PC-9 (cell line): ENCODE measurements at regions not wholly inside any gene's neighbourhood (a gene's known extent, or its start where the extent isn't known, plus 50 kb on each side); places are given as distances from the start of the nearest gene placed in this dataset.

ENCODE experiments used
- BruUV-seq: library from RNA; stranded (reverse); fragments of 400-500 nt; replicated peaks from 2 replicates; lab custom pipeline; 2021; lab: Mats Ljungman, UMichigan
- CTCF ChIA-PET: fragments of 300-600 bp; sonication (Branson Sonifier 250); formaldehyde crosslinking; loops from one replicate; lab custom pipeline; 2022; ENCODE audit warnings: antibody characterized with exemption; lab: Charles Lee
- POLR2A ChIA-PET: fragments of 300-600 bp; sonication (Branson Sonifier 250); formaldehyde crosslinking; loops from one replicate; lab custom pipeline; 2022; ENCODE audit warnings: antibody characterized with exemption; ENCODE audit not compliant: unreplicated experiment; lab: Charles Lee
- DNase-seq, 2 experiments: peaks; one replicate each; pipeline versions ENCODE4 v3.0.0 to v3.0.0-alpha.2; 2015 to 2022; ENCODE audit warnings: mixed read lengths in 1 of 2
- H2AFZ ChIP-seq: fragments of 200-600 bp; sonication (generic); 2 replicates; pipeline ENCODE4 v1.8.1; 2017; ENCODE audit warnings: antibody characterized with exemption
- H3F3A ChIP-seq: fragments of 200-600 bp; sonication (generic); 2 replicates; pipeline ENCODE4 v1.8.1; 2017; ENCODE audit warnings: antibody characterized with exemption, mild to moderate bottlenecking, low read depth; ENCODE audit not compliant: insufficient read depth
- H3K27ac ChIP-seq: fragments of 200-600 bp; sonication (generic); 2 replicates; pipeline ENCODE4 v1.6.1; 2016; ENCODE audit warnings: mixed run types
- H3K27me3 ChIP-seq: fragments of 200-600 bp; sonication (generic); 2 replicates; pipeline ENCODE4 v1.6.1; 2016; ENCODE audit warnings: low read depth, mixed run types; ENCODE audit not compliant: insufficient read depth
- H3K36me3 ChIP-seq: fragments of 200-600 bp; sonication (generic); 2 replicates; pipeline ENCODE4 v1.6.1; 2016; ENCODE audit warnings: low read depth, mixed run types
- H3K4me1 ChIP-seq: fragments of 200-600 bp; sonication (generic); replicated peaks from 2 replicates; pipeline ENCODE4 v1.6.1; 2016; ENCODE audit warnings: mixed run types; ENCODE audit not compliant: insufficient read depth
- H3K4me2 ChIP-seq: fragments of 200-600 bp; sonication (generic); 2 replicates; pipeline ENCODE4 v1.6.1; 2017; ENCODE audit warnings: mixed run types
- H3K4me3 ChIP-seq: fragments of 200-600 bp; sonication (generic); 2 replicates; pipeline ENCODE4 v1.6.1; 2016; ENCODE audit warnings: mixed run types
- H3K79me2 ChIP-seq: fragments of 200-600 bp; sonication (generic); 2 replicates; pipeline ENCODE4 v1.6.1; 2017; ENCODE audit warnings: low read depth, mixed run types
- H3K9me2 ChIP-seq: fragments of 200-600 bp; sonication (generic); 2 replicates; pipeline ENCODE4 v1.8.1; 2017; ENCODE audit warnings: mild to moderate bottlenecking; ENCODE audit not compliant: insufficient read depth
- H3K9me3 ChIP-seq: fragments of 200-600 bp; sonication (generic); 2 replicates; pipeline ENCODE4 v1.8.1; 2016; ENCODE audit warnings: low read depth; ENCODE audit not compliant: insufficient read depth
- H4K20me1 ChIP-seq: fragments of 200-600 bp; sonication (generic); 2 replicates; pipeline ENCODE4 v1.8.1; 2017; ENCODE audit not compliant: insufficient read depth
- EZH2 ChIP-seq: fragments of 200-600 bp; sonication (generic); IDR thresholded peaks from 2 replicates; pipeline ENCODE4 v1.8.0; 2017; ENCODE audit warnings: antibody characterized with exemption, low read depth
- intact Hi-C: fragments of 100-400 bp; cut with micrococcal nuclease; formaldehyde crosslinking; loops from one replicate; pipeline ENCODE4 v1.10.0; 2022; ENCODE audit not compliant: unreplicated experiment
- TF ChIP-seq, protein P1 (sequence below): fragments of 200-600 bp; sonication (generic); conservative IDR thresholded peaks from 2 replicates; pipeline ENCODE4 v1.6.1; 2017; ENCODE audit warnings: mixed run types, antibody characterized with exemption, mild to moderate bottlenecking, moderate library complexity

DNA sequence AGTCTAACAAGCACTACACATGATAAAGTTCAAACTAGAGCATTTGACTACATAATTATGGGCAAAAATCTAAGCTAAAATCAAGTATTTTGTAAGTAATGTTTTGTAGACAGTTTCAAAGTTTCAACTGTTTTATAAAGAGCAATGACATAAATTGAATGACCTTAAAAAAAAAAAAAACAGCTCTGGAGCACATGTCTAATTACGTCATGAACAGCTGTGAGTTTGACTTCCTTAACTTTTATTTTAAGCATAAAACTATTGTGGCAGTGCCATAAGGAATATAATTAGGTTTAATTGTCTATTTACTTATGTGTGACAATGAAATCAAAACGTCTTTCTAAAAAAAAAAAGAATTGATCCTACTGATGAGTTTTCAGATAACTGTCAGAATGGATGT lies 272.5 kb upstream of the LRRC7 start:
- Histone ChIP-seq H3K9me3 (no peaks in the 10 kb centered on the region), H3K4me3 (no peak overlapping the region), H3K79me2 (no peaks in the 10 kb centered on the region), H3K36me3 (no peaks in the 10 kb centered on the region), H2AFZ (no peak overlapping the region), H3K27me3 (no peaks in the 10 kb centered on the region), H3K9me2 (no peaks in the 10 kb centered on the region), H4K20me1 (no peaks in the 10 kb centered on the region), H3K4me1 (no peaks in the 10 kb centered on the region), H3F3A (no peaks in the 10 kb centered on the region), H3K4me2 (no peak overlapping the region), H3K27ac (no peak overlapping the region)
- intact Hi-C loops, result no loop called here
- POLR2A ChIA-PET, result no interaction called here
- no peak for TF ChIP-seq EZH2
- TF ChIP-seq, protein P1, sequence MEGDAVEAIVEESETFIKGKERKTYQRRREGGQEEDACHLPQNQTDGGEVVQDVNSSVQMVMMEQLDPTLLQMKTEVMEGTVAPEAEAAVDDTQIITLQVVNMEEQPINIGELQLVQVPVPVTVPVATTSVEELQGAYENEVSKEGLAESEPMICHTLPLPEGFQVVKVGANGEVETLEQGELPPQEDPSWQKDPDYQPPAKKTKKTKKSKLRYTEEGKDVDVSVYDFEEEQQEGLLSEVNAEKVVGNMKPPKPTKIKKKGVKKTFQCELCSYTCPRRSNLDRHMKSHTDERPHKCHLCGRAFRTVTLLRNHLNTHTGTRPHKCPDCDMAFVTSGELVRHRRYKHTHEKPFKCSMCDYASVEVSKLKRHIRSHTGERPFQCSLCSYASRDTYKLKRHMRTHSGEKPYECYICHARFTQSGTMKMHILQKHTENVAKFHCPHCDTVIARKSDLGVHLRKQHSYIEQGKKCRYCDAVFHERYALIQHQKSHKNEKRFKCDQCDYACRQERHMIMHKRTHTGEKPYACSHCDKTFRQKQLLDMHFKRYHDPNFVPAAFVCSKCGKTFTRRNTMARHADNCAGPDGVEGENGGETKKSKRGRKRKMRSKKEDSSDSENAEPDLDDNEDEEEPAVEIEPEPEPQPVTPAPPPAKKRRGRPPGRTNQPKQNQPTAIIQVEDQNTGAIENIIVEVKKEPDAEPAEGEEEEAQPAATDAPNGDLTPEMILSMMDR, result no peak
- CTCF ChIA-PET, result no interaction called here
- DNase-seq, result no peak
- BruUV-seq, result no TSS peak

DNA sequence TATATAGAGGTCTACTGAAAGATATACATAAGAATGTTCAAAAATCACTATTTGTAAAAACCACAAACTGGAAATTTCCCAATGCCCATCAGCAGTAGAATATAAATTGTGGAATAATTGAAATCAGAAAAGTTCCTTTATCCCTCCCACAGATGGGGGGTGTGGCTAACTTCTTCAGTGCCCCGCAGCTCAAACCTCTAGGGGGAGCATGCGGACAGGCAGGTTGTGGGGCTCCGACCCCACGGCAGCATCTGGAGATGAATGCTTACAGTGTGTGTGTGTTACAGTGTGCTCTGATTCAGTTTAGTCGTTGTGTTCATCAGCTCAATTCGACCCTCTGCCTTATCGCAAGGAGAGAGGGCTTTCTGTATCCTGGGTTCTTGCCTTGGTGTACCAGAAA lies 262.1 kb upstream of the LRRC7 start:
- no peak for TF ChIP-seq EZH2
- TF ChIP-seq, protein P1, result no peak; the same call in 1 of the 2 replicates

DNA sequence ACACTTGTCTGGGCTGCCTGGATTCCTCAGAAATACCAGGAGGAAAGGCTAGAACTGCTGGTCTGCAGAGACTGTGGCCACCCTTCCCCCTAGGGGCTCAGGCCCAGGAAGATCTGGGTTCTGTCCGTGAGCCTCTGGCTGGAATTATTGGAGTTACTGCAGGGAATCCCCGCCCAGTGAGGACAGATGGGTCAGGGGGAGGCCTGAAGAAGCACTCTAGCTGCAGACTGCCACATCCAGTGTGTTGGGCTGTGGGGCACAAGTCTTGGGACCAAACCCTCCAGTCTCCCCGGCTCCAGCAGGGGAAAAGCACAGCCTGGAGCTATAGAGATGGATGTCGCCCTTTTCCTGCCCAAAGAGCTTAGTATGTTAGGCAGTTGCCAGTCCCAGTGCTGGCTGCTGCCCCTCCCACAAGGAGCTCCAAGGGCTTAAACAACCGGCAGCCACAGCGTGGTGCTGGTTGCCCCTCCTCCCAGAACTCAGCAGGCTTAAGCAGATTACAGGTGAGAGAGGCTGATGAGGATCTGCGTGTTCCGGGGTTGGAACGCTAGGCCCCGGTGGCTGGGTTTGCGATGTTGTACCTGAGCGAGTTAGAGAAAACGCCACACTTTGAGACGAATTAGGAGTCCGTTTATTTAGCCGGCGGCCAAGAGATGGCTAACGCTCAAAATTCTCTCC lies 255.5 kb upstream of the LRRC7 start:
- H3K27ac ChIP-seq, result no peak overlapping the region
- no TSS peak for BruUV-seq
- no peaks in the 10 kb centered on the region for H3K79me2 ChIP-seq
- H3K9me2 ChIP-seq, result no peaks in the 10 kb centered on the region
- H3K27me3 ChIP-seq, result no peaks in the 10 kb centered on the region
- intact Hi-C loops, result no loop called here
- no peak overlapping the region for H2AFZ ChIP-seq
- no peaks in the 10 kb centered on the region for H3K9me3 ChIP-seq
- POLR2A ChIA-PET, result no interaction called here
- no peaks in the 10 kb centered on the region for H4K20me1 ChIP-seq
- H3K4me3 ChIP-seq, result no peak overlapping the region
- TF ChIP-seq, protein P1, result no peak
- no peak for TF ChIP-seq EZH2
- CTCF ChIA-PET, result no interaction called here
- H3K4me2 ChIP-seq, result no peak overlapping the region
- H3K36me3 ChIP-seq, result no peaks in the 10 kb centered on the region
- H3F3A ChIP-seq, result no peaks in the 10 kb centered on the region
- no peak for DNase-seq
- no peaks in the 10 kb centered on the region for H3K4me1 ChIP-seq

More for the DNA sequence above, 262.1 kb upstream of the LRRC7 start:
- Histone ChIP-seq H3K27me3 (no peaks in the 10 kb centered on the region), H3K36me3 (no peaks in the 10 kb centered on the region), H3K79me2 (no peaks in the 10 kb centered on the region), H3K4me2 (no peak overlapping the region), H2AFZ (no peak overlapping the region), H3F3A (no peaks in the 10 kb centered on the region), H3K9me3 (no peaks in the 10 kb centered on the region), H3K27ac (no peak overlapping the region), H3K4me1 (no peaks in the 10 kb centered on the region), H3K9me2 (no peaks in the 10 kb centered on the region), H3K4me3 (no peak overlapping the region), H4K20me1 (no peaks in the 10 kb centered on the region)
- no peak for DNase-seq
- no TSS peak for BruUV-seq
- ChIA-PET CTCF (no interaction called here), POLR2A (no interaction called here)
- intact Hi-C loops, result no loop called here
